Loucy (cell line): ENCODE measurements at regions not wholly inside any gene's neighbourhood (a gene's known extent, or its start where the extent isn't known, plus 50 kb on each side); places are given as distances from the start of the nearest gene placed in this dataset.

Experiments used
- H2AFZ ChIP-seq: fragments of 200-600 bp; sonication (generic); 2 replicates; pipeline ENCODE4 v1.6.0; 2016; ENCODE audit warnings: antibody characterized with exemption, mild to moderate bottlenecking, low read length, moderate library complexity
- H3F3A ChIP-seq: fragments of 200-600 bp; 2 replicates; pipeline ENCODE4 v1.6.0; 2016; ENCODE audit warnings: antibody characterized with exemption, low read depth, mild to moderate bottlenecking
- H3K27me3 ChIP-seq: fragments of 200-600 bp; sonication (generic); 2 replicates; pipeline ENCODE4 v1.6.1; 2014; ENCODE audit warnings: low read length, mild to moderate bottlenecking; ENCODE audit not compliant: insufficient read depth, poor library complexity, severe bottlenecking
- H3K36me3 ChIP-seq: fragments of 200-600 bp; sonication (generic); 2 replicates; pipeline ENCODE4 v1.6.1; 2016; ENCODE audit warnings: low read length; ENCODE audit not compliant: insufficient read depth
- H3K4me1 ChIP-seq: fragments of 200-600 bp; sonication (generic); 2 replicates; pipeline ENCODE4 v1.5.1; 2014; ENCODE audit warnings: low read length, mild to moderate bottlenecking; ENCODE audit not compliant: insufficient read depth, poor library complexity, severe bottlenecking
- H3K4me2 ChIP-seq: fragments of 200-600 bp; sonication (generic); 2 replicates; pipeline ENCODE4 v1.6.0; 2014; ENCODE audit warnings: antibody characterized with exemption, low read length, low read depth, mild to moderate bottlenecking; ENCODE audit not compliant: poor library complexity, severe bottlenecking
- H3K4me3 ChIP-seq: fragments of 200-600 bp; sonication (generic); 2 replicates; pipeline ENCODE4 v1.5.1; 2014; ENCODE audit warnings: low read length, mild to moderate bottlenecking, mixed read lengths; ENCODE audit not compliant: poor library complexity, severe bottlenecking
- H3K79me2 ChIP-seq: fragments of 200-600 bp; sonication (generic); 2 replicates; pipeline ENCODE4 v1.6.1; 2014; ENCODE audit warnings: low read length; ENCODE audit not compliant: insufficient read depth
- H3K9ac ChIP-seq: fragments of 200-600 bp; sonication (generic); 2 replicates; pipeline ENCODE4 v1.6.0; 2014; ENCODE audit warnings: mild to moderate bottlenecking, low read depth, low read length, moderate library complexity; ENCODE audit not compliant: poor library complexity, severe bottlenecking
- H3K9me2 ChIP-seq: fragments of 200-600 bp; sonication (generic); replicated peaks from 2 replicates; pipeline ENCODE4 v1.6.1; 2016; ENCODE audit warnings: low read depth, low read length, mixed read lengths
- H3K9me3 ChIP-seq: fragments of 200-600 bp; sonication (generic); 2 replicates; pipeline ENCODE4 v1.6.1; 2014; ENCODE audit warnings: mild to moderate bottlenecking, antibody characterized with exemption, low read length, low read depth; ENCODE audit not compliant: insufficient read depth
- H4K20me1 ChIP-seq: fragments of 200-600 bp; sonication (generic); 2 replicates; pipeline ENCODE4 v1.6.0; 2014; ENCODE audit warnings: antibody characterized with exemption, low read length, mild to moderate bottlenecking; ENCODE audit not compliant: insufficient read depth, poor library complexity, severe bottlenecking
- CTCF ChIP-seq: fragments of 200-600 bp; sonication (generic); conservative IDR thresholded peaks from 2 replicates; pipeline ENCODE4 v1.5.1; 2014; ENCODE audit warnings: mild to moderate bottlenecking, antibody characterized with exemption, low read length
- EZH2phosphoT487 ChIP-seq: fragments of 200-600 bp; IDR thresholded peaks from 2 replicates; pipeline ENCODE4 v1.6.1; 2018; ENCODE audit warnings: antibody characterized with exemption, mild to moderate bottlenecking, moderate library complexity, borderline replicate concordance

GRCh38 chr4:82053396-82053795 is 320.4 kb downstream of the HNRNPD start:
- Histone ChIP-seq H3K4me3 (no peak overlapping the region), H2AFZ (no peak overlapping the region), H3K9me3 (no peaks in the 10 kb centered on the region), H4K20me1 (no peaks in the 10 kb centered on the region), H3K9ac (no peak overlapping the region), H3K36me3 (no peaks in the 10 kb centered on the region), H3K4me2 (no peak overlapping the region), H3K79me2 (no peaks in the 10 kb centered on the region), H3K4me1 (no peaks in the 10 kb centered on the region), H3F3A (no peaks in the 10 kb centered on the region), H3K27me3 (no peaks in the 10 kb centered on the region), H3K9me2 (no peaks in the 10 kb centered on the region)
- TF ChIP-seq EZH2phosphoT487 (no peak), CTCF (no peak)

GRCh38 chr4:82050796-82051195 is 323.0 kb downstream of the HNRNPD start:
- Histone ChIP-seq H3F3A (no peaks in the 10 kb centered on the region), H4K20me1 (no peaks in the 10 kb centered on the region), H3K4me1 (no peaks in the 10 kb centered on the region), H3K36me3 (no peaks in the 10 kb centered on the region), H3K9me2 (no peaks in the 10 kb centered on the region), H3K4me3 (no peak overlapping the region), H3K9me3 (no peaks in the 10 kb centered on the region), H3K79me2 (no peaks in the 10 kb centered on the region), H3K9ac (no peak overlapping the region), H2AFZ (no peak overlapping the region), H3K4me2 (no peak overlapping the region), H3K27me3 (no peaks in the 10 kb centered on the region)
- TF ChIP-seq EZH2phosphoT487 (no peak), CTCF (no peak)

GRCh38 chr4:82049294-82049693 is 324.5 kb downstream of the HNRNPD start:
- H3F3A ChIP-seq, result no peaks in the 10 kb centered on the region
- no peak overlapping the region for H2AFZ ChIP-seq
- no peaks in the 10 kb centered on the region for H3K36me3 ChIP-seq
- H3K9me3 ChIP-seq, result no peaks in the 10 kb centered on the region
- no peak overlapping the region for H3K4me2 ChIP-seq
- H4K20me1 ChIP-seq, result no peaks in the 10 kb centered on the region
- TF ChIP-seq EZH2phosphoT487 (no peak), CTCF (no peak)
- H3K79me2 ChIP-seq, result no peaks in the 10 kb centered on the region
- no peaks in the 10 kb centered on the region for H3K4me1 ChIP-seq
- H3K9me2 ChIP-seq, result no peaks in the 10 kb centered on the region
- H3K4me3 ChIP-seq, result no peak overlapping the region
- no peak overlapping the region for H3K9ac ChIP-seq
- no peaks in the 10 kb centered on the region for H3K27me3 ChIP-seq
